Panc1 (cell line): ENCODE measurements at regions not wholly inside any gene's neighbourhood (a gene's known extent, or its start where the extent isn't known, plus 50 kb on each side); places are given as distances from the start of the nearest gene placed in this dataset.

Source experiments
- ATAC-seq: fragments of 200-7000 bp; cut with Tn5 transposase; 2 replicates; pipeline ENCODE4 v1.9.1; 2020; ENCODE audit warnings: mild to moderate bottlenecking, moderate library complexity
- BruUV-seq: library from RNA; stranded (reverse); fragments of 400-500 nt; replicated peaks from 2 replicates; lab custom pipeline; 2021; lab: Mats Ljungman, UMichigan
- CTCF ChIA-PET: fragments of 300-600 bp; sonication (Branson Sonifier 250); formaldehyde crosslinking; loops from one replicate; lab custom pipeline; 2022; ENCODE audit warnings: antibody characterized with exemption; lab: Charles Lee
- POLR2A ChIA-PET: fragments of 300-600 bp; sonication (Branson Sonifier 250); formaldehyde crosslinking; loops from one replicate; lab custom pipeline; 2022; ENCODE audit warnings: antibody characterized with exemption; lab: Charles Lee
- DNase-seq: peaks from one replicate; pipeline ENCODE4 v3.0.0-alpha.2; 2010; ENCODE audit warnings: low read depth, low spot score
- H3K27ac ChIP-seq: 2 replicates; pipeline ENCODE4 v1.5.1; 2011; ENCODE audit warnings: mild to moderate bottlenecking, low read length, inconsistent platforms
- H3K27me3 ChIP-seq: fragments of 200-500 bp; sonication (Bioruptor generic); 2 replicates; pipeline ENCODE4 v1.6.0; 2014; ENCODE audit warnings: low read length, inconsistent platforms; ENCODE audit not compliant: control insufficient read depth, insufficient read depth
- H3K36me3 ChIP-seq: fragments of 200-500 bp; sonication (Bioruptor generic); 2 replicates; pipeline ENCODE4 v1.5.1; 2014; ENCODE audit warnings: inconsistent platforms, mild to moderate bottlenecking, low read length, moderate library complexity; ENCODE audit not compliant: control insufficient read depth, insufficient read depth
- H3K4me1 ChIP-seq: 2 replicates; pipeline ENCODE4 v1.5.1; 2011; ENCODE audit warnings: inconsistent platforms, mild to moderate bottlenecking, low read length, moderate library complexity; ENCODE audit not compliant: control insufficient read depth, insufficient read depth
- H3K4me3 ChIP-seq, 2 experiments: 2 replicates each; pipeline ENCODE4 v1.5.1; 2011 to 2012; ENCODE audit warnings: low read depth in 2 of 2, low read length in 2 of 2, mild to moderate bottlenecking in 2 of 2, inconsistent platforms in 1 of 2, moderate library complexity in 1 of 2
- H3K9me3 ChIP-seq: fragments of 200-500 bp; sonication (Bioruptor generic); 2 replicates; pipeline ENCODE4 v1.5.1; 2014; ENCODE audit warnings: low read depth, mild to moderate bottlenecking, inconsistent platforms, low read length, moderate library complexity; ENCODE audit not compliant: control insufficient read depth, insufficient read depth
- CTCF ChIP-seq: fragments of 450-650 bp; IDR thresholded peaks from 2 replicates; pipeline ENCODE4 v1.5.1; 2017; ENCODE audit warnings: mild to moderate bottlenecking
- POLR2AphosphoS5 ChIP-seq: IDR thresholded peaks from 2 replicates; pipeline ENCODE4 v1.6.1; 2012; ENCODE audit warnings: mild to moderate bottlenecking, low read depth, low read length, moderate library complexity
- REST ChIP-seq, 2 experiments: IDR thresholded peaks; 2 replicates each; pipeline ENCODE4 v1.6.1; 2011 to 2012; ENCODE audit warnings: low read depth in 2 of 2, control low read depth in 1 of 2, low read length in 1 of 2, mild to moderate bottlenecking in 1 of 2, moderate library complexity in 1 of 2; ENCODE audit not compliant: insufficient read depth in 1 of 2
- SIN3A ChIP-seq: IDR thresholded peaks from 2 replicates; pipeline ENCODE4 v1.6.1; 2012; ENCODE audit warnings: low read depth, mild to moderate bottlenecking, low read length, moderate library complexity, borderline replicate concordance; ENCODE audit not compliant: insufficient read depth
- TCF7L2 ChIP-seq: IDR thresholded peaks from 2 replicates; pipeline ENCODE4 v1.6.1; 2011; ENCODE audit warnings: mild to moderate bottlenecking, low read depth, low read length, inconsistent platforms
- in situ Hi-C: cut with HindIII; loops from 2 replicates; pipeline ENCODE4 v1.10.0; 2016; ENCODE audit warnings: low sequenced_read_pairs, low pct_unique_long_range_greater_than_20kb
- intact Hi-C: fragments of 100-400 bp; cut with micrococcal nuclease; formaldehyde crosslinking; loops from one replicate; pipeline ENCODE4 v1.10.0; 2022; ENCODE audit not compliant: unreplicated experiment

GRCh38 chr16:87095271-87095670 lies 221.9 kb downstream of the C16orf95 start:
- ATAC-seq = no peak

GRCh38 chr16:87096746-87097333 lies 220.4 kb downstream of the C16orf95 start:
- no peaks in the 10 kb centered on the region for H3K4me1 ChIP-seq
- H3K27me3 ChIP-seq = no peaks in the 10 kb centered on the region
- ChIA-PET POLR2A (no interaction called here), CTCF (no interaction called here)
- no peak overlapping the region for H3K27ac ChIP-seq
- H3K9me3 ChIP-seq = no peaks in the 10 kb centered on the region
- BruUV-seq = no TSS peak
- H3K36me3 ChIP-seq = no peaks in the 10 kb centered on the region
- DNase-seq (no peak), ATAC-seq (no peak)
- H3K4me3 ChIP-seq = no peak overlapping the region
- TF ChIP-seq TCF7L2 = no peak
- in situ Hi-C loops = no loop called here
- intact Hi-C loops = no loop called here

More at GRCh38 chr16:87095271-87095670, 221.9 kb downstream of the C16orf95 start:
- intact Hi-C loops (no loop called here), in situ Hi-C loops (no loop called here)
- TF ChIP-seq TCF7L2 = no peak
- no peak for TF ChIP-seq CTCF
- TF ChIP-seq POLR2AphosphoS5 = no peak
- no peak for TF ChIP-seq SIN3A
- no peak for TF ChIP-seq REST (IDR thresholded peaks at IDR 0.05; ENCODE audit: insufficient read depth in 1 of 2, low read depth in 2 of 2, low read length in 1 of 2)
- no peaks in the 10 kb centered on the region for H3K27me3 ChIP-seq
- no peak for DNase-seq
- H3K4me3 ChIP-seq = no peak overlapping the region
- no peak overlapping the region for H3K27ac ChIP-seq
- H3K36me3 ChIP-seq = no peaks in the 10 kb centered on the region
- ChIA-PET POLR2A (no interaction called here), CTCF (interaction anchor here (0.6 kb wide), 1 partner anchor 346 kb away, joined by 3 read pairs; no protein-coding TSS in a partner anchor)
- no peaks in the 10 kb centered on the region for H3K4me1 ChIP-seq
- H3K9me3 ChIP-seq = no peaks in the 10 kb centered on the region
- no TSS peak for BruUV-seq

GRCh38 chr16:87098361-87098760 lies 218.8 kb downstream of the C16orf95 start:
- Histone ChIP-seq H3K36me3 (no peaks in the 10 kb centered on the region), H3K4me1 (no peaks in the 10 kb centered on the region), H3K4me3 (no peak overlapping the region), H3K27ac (no peak overlapping the region), H3K27me3 (no peaks in the 10 kb centered on the region), H3K9me3 (no peaks in the 10 kb centered on the region)
- no TSS peak for BruUV-seq
- intact Hi-C loops (no loop called here), in situ Hi-C loops (no loop called here)
- DNase-seq (no peak), ATAC-seq (no peak)
- TF ChIP-seq REST (IDR thresholded peaks at IDR 0.05; ENCODE audit: insufficient read depth in 1 of 2, low read depth in 2 of 2, low read length in 1 of 2) (no peak), TCF7L2 (no peak), POLR2AphosphoS5 (no peak), SIN3A (no peak), CTCF (no peak)
- ChIA-PET CTCF (no interaction called here), POLR2A (no interaction called here)
